Right kidney (tissue), 1 donor: ENCODE measurements at regions not wholly inside any gene's neighbourhood (a gene's known extent, or its start where the extent isn't known, plus 50 kb on each side); places are given as distances from the start of the nearest gene placed in this dataset.
A peak's percentile ranks its signal among the peaks of the same experiment; 100 is the strongest.

Experiments
- DNase-seq: peaks from one replicate; pipeline ENCODE4 v3.0.0-alpha.2; 2016

GRCh38 chr10:133004478-133004877, 62.1 kb upstream of the CFAP46 start:
- DNase-seq, result no peak

GRCh38 chr10:133003188-133003587, 60.8 kb upstream of the CFAP46 start:
- DNase-seq, result no peak

GRCh38 chr10:133002685-133003084, 60.3 kb upstream of the CFAP46 start:
- DNase-seq, result no peak

- DNase-seq, result no peak
Observed at GRCh38 chr10:133001114-133001513, 58.7 kb upstream of the CFAP46 start.

GRCh38 chr10:133000648-133001047, 58.3 kb upstream of the CFAP46 start:
- no peak for DNase-seq

GRCh38 chr10:132997517-132998265, 55.3 kb upstream of the CFAP46 start:
- DNase-seq, result no peak

- no peak for DNase-seq
Observed at GRCh38 chr10:132996603-132997343, 54.4 kb upstream of the CFAP46 start.

- no peak for DNase-seq
Observed at GRCh38 chr10:132995909-132996602, 53.7 kb upstream of the CFAP46 start.

- DNase-seq, result no peak
Observed at GRCh38 chr10:132994811-132995210, 52.4 kb upstream of the CFAP46 start.

GRCh38 chr10:132994185-132994796, 51.9 kb upstream of the CFAP46 start:
- peak; percentile 60 for DNase-seq

GRCh38 chr10:132993271-132994184, 51.2 kb upstream of the CFAP46 start:
- no peak for DNase-seq

GRCh38 chr10:132992433-132993215, 50.3 kb upstream of the CFAP46 start:
- no peak for DNase-seq
